WERI-Rb-1 (cell line): ENCODE measurements at regions not wholly inside any gene's neighbourhood (a gene's known extent, or its start where the extent isn't known, plus 50 kb on each side); places are given as distances from the start of the nearest gene placed in this dataset.

Experiments
- DNase-seq: peaks from one replicate; pipeline ENCODE4 v3.0.0-alpha.2; 2020
- H3K27ac ChIP-seq: fragments of 250-450 bp; sonication (Bioruptor Pico); 2 replicates; pipeline ENCODE4 v1.5.1; 2020; ENCODE audit warnings: mild to moderate bottlenecking, moderate library complexity
- H3K27me3 ChIP-seq: fragments of 250-450 bp; sonication (Bioruptor Pico); 2 replicates; pipeline ENCODE4 v1.5.1; 2021; ENCODE audit warnings: mild to moderate bottlenecking, low read depth, moderate library complexity; ENCODE audit not compliant: insufficient read depth, severe bottlenecking
- H3K36me3 ChIP-seq: fragments of 250-450 bp; sonication (Bioruptor Pico); 2 replicates; pipeline ENCODE4 v1.5.1; 2020; ENCODE audit warnings: mild to moderate bottlenecking, moderate library complexity
- H3K4me3 ChIP-seq: 2 replicates; pipeline ENCODE4 v1.5.1; 2011; ENCODE audit warnings: low read depth, mild to moderate bottlenecking, control low read depth, low read length
- H3K9me3 ChIP-seq: fragments of 250-450 bp; sonication (Bioruptor Pico); 2 replicates; pipeline ENCODE4 v1.5.1; 2021; ENCODE audit warnings: mild to moderate bottlenecking, moderate library complexity; ENCODE audit not compliant: severe bottlenecking
- TF ChIP-seq, protein P1 (sequence below): IDR thresholded peaks from 2 replicates; pipeline ENCODE4 v1.5.1; 2011; ENCODE audit warnings: low read depth, mild to moderate bottlenecking, control low read depth, inconsistent platforms, low read length

DNA sequence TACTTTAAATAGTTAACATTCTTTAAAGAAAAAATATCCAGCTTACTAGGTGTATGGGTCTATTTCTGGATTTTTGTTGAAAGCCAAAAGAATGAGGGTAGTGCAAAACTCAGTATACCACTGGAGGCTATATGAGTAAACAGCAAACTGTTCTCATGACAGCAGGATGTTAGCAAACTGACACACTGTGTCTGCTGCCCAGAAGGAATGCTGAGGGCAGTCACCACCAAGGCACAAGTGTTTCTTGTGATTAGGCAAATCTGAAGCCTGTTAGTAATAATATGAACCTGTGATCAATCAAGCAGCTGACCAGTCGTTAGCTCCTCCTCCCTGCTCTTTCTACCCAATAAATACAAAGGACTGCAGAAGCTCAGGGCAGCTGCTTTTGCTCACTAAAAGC, 50.5 kb upstream of the SULT1C3 start:
- no peak for DNase-seq
- TF ChIP-seq, protein P1, sequence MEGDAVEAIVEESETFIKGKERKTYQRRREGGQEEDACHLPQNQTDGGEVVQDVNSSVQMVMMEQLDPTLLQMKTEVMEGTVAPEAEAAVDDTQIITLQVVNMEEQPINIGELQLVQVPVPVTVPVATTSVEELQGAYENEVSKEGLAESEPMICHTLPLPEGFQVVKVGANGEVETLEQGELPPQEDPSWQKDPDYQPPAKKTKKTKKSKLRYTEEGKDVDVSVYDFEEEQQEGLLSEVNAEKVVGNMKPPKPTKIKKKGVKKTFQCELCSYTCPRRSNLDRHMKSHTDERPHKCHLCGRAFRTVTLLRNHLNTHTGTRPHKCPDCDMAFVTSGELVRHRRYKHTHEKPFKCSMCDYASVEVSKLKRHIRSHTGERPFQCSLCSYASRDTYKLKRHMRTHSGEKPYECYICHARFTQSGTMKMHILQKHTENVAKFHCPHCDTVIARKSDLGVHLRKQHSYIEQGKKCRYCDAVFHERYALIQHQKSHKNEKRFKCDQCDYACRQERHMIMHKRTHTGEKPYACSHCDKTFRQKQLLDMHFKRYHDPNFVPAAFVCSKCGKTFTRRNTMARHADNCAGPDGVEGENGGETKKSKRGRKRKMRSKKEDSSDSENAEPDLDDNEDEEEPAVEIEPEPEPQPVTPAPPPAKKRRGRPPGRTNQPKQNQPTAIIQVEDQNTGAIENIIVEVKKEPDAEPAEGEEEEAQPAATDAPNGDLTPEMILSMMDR, result no peak

More for the DNA sequence above, 50.5 kb upstream of the SULT1C3 start:
- H3K4me3 ChIP-seq, result no peak overlapping the region
- H3K36me3 ChIP-seq, result no peaks in the 10 kb centered on the region
- no peak overlapping the region for H3K27ac ChIP-seq
- peaks cover 38% of the 10 kb centered on the region for H3K27me3 ChIP-seq
- no peaks in the 10 kb centered on the region for H3K9me3 ChIP-seq
